Stimulated activated CD4-positive, alpha-beta T cell treated with anti-CD3 and anti-CD28 coated beads, Interleukin-2, amount 100 ng/mL, for 48 hours (primary cell): ENCODE measurements at regions not wholly inside any gene's neighbourhood (a gene's known extent, or its start where the extent isn't known, plus 50 kb on each side); places are given as distances from the start of the nearest gene placed in this dataset.
"Not testable (repeated sequence)": the region's sequence is repeated elsewhere in the genome, so short reads cannot be mapped to it uniquely, and the experiment has no call there.

Experiments used
- DNase-seq, 2 donors: peaks; one replicate each; pipeline ENCODE4 v3.0.0-alpha.2; 2020

DNA sequence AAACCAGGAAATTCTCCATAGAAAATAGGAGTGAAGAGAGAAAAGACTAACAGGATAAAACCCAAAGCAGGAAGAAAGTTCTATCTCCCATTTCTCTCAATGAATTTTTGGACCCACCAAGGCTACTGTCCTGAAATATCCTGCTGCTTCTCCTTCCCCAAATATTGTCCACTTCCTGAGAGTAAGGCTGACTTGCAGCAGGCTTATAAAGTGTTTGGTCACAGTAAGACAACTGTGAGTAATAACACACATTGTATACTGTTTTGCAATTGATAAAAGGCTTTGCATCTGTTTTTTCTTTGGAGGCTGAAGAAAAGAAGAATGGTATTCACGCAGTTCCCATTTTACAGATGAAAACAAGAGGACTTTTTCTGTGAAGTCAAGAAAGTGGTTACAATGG, 52.8 kb downstream of the FOXD4L6 start:
- not testable (repeated sequence) for DNase-seq

DNA sequence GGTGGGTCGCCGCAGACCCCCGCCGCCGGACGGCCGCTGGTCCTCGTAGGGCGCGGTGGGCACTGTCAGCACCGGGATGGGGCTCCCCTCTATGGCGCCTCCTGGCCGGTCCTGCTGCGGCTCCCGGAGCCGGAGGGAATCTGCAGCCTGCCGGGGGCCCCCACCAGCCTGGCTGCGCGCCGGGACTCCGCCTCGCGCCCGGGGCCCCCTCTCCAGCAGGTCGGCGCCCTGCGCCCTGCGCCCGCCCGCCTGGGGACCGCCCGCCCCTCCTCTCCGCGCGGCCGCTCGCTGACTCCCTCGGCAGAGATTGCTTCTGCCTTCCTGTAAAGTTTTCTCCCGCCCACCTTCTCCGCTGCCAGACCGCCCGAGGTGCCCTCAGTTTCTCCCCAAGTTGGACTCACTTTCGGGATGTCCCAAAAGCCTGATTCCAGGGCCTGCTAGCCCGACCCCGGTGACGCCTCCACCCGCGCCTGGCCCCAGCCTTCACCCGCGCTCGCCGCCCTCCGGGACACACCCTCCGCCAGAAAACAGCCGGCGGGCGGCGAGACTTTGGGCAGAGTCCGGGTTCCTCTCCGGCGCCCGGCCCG, 54.0 kb downstream of the FOXD4L6 start:
- peak in 1 of 2 donors; percentile 17 for DNase-seq

DNA sequence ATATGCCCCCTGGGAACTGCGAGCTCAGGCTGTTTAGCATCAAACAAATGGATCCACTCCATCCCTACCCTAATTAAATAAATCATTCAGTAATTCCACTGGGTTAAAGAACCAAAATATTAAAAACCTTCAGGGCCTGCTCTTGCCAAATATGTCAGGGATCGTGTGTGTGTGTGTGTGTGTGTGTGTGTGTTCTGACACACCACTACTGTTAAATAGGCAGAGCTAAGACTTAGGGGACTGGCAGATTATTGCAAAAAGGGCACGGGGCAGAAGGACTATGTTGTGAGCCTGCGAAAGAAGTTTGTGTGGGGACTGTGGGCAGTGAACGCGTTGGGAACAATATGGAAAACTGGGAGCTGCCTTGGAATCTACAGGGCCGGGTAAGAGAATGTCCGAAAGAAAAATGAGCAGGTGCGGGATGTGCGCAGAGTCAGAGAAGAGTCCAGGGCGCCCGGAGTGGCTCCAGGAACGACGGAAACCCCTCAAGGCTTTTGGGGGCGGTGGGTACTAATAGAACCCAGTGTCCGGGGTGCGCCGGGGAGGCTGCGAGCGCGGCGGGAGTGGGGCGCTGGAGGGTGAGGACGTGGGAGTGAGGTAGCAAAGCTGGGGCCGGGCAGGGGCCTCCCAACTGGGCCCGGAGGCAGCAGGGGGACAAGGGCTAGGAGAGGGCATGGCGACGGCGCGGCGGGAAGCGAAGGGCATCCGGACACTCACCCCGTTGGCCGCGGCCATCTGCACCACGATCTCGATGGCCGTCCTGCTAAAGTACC, 54.8 kb downstream of the FOXD4L6 start:
- not testable (repeated sequence) for DNase-seq

DNA sequence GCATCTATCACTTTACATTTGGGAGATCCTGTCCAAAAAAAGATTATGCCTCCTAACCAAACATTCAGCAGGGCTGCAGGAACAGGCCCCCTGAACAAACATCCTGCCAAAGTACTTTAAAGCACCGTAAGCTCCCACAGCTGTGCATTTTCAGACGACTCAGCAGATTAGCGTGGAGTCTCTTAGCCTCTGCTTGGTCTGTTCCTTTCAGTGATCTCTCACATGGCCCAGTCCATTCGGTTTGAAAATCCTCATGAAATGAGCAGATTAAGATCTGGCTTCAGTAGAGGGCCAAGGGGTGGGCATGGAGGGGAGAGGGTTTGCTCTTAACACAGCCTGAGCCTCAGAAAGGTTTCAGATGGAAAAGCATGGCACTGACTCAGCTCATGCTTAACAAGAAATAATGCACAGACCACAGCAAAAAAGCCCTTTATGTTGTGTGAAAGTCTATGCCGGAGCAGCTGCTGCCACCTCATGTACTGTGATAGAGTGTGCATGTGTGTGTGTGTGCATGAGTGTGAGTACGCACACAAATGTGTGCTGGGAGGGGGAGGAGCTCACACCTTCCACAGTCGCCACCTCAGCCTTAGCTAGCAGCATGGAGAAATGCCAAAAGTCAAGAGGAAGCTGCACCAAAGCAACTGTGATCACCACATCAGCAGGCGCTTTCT, 64.2 kb downstream of the FOXD4L6 start:
- peak in 1 of 2 donors; percentile 9 for DNase-seq

DNA sequence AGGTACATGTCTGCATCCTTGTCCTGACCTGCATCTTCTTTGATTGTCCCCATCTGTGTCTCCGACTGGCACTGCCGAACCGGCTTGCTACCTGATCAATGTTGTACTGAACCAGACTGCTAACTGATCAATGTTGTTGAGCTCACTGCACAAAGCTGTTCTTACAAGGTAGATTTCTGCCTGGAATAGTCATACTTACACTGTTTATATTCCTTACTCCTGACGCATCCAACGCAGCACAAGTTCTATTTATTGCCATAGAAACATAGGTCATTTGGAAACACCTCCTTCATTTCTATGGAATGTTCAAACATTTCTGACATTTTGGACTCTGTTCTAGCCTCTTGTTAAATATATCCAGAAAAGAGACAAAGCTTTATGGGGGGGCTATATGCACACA, 65.2 kb downstream of the FOXD4L6 start:
- DNase-seq: not testable (repeated sequence)

DNA sequence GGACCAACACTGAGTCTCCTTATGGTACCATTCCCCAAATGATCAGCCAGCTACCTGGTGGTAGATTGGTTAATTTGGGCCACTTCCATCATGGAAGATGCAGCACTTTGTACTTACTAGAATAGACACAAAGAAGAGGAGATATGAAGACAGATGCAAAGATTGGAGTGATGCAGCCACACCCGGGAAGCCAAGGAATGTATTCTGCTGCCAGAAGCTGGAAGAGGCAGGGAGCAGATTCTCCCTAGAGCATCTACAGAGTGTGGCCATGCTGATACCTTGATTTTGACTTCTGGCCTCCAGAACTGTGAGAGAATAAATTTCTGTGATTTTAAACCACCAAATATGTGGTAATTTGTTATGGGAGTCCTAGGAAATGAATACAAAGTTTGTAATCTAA, 68.9 kb downstream of the FOXD4L6 start:
- DNase-seq: not testable (repeated sequence)

DNA sequence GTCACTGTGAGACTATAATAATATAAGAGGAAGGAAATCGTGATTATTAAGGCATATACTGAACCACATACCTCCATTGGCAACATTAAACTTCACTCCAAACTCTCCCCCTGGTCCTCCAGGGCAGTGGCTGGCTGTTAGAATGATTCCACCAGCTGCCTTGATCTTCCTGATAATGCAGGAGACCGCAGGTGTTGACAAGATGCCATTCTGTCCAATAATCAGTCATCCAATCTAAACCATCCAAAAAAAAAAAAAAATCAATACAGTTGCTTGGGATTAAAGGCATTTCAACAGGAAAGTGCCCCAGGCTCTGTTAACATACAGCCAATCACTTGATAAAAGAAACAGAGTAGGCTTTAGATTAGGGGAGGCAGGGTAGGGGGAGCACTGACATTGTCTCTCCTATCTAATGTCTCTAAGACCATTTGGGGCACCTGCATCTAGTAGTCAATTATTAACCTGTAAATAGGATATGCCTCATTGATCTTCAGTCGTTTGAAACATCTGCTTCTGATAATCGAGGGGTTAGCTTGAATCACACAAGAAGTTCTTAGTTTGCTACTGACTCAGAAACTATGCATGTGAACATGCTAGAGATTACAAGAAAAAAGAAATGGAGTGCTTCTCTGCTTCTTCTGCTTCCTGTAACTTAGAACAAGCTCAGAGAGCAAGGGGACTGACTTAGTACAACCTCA, 74.7 kb downstream of the FOXD4L6 start:
- DNase-seq: not testable (repeated sequence)

DNA sequence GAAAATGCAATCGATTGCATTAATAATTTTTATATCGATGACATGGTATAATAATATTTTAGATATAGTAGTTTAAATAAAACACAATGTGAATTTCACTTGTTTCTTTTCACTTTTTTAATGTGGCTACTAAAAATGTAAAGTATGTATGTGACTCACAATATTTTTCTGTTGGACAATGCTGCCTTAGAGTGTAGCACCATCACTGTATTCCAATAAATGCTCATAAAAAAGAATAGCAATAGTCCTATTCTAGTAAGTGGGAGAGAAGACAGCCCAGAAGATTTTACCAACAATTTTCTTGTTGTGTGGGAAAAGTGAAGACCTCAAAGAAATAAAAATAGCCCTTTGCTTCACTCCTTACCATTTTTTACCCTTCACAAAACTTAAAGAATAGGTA, 79.8 kb downstream of the FOXD4L6 start:
- not testable (repeated sequence) for DNase-seq

DNA sequence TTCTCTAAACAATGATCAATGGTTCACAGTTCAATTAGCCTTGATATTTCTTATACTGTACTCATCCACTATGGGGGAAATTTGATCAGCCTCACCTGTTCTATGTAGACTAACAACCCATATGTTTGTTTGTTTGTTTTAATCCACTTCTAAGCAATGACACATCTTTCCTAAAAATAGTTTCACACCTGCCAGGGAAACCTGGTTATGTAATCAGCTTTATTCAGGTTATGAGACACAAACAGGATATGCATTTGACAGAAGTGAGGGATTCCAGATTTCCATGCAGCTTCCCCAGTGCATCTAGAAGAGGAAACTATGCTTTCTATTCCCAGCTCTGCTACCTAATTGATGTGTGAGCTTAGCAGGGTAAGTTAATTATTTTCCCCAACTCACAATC, 80.7 kb downstream of the FOXD4L6 start:
- not testable (repeated sequence) for DNase-seq

DNA sequence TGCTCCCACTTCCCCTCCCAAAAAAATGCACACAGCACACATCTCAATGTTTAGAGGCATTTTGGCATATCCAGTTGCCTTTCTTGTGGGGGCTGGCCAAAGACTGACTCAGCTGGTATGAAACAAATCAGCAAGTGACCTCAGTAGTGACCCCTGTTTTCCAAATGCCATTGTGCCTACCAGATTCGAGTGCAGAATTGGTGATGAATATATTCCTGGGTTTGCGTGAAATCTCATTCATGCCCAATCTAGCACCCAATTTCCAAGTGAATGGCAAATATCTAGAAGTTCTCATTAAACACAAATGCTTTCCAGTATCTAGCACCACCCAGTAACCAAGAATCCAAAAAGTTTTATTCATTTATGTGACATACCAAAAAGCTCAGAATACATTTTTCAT, 83.6 kb downstream of the FOXD4L6 start:
- not testable (repeated sequence) for DNase-seq

DNA sequence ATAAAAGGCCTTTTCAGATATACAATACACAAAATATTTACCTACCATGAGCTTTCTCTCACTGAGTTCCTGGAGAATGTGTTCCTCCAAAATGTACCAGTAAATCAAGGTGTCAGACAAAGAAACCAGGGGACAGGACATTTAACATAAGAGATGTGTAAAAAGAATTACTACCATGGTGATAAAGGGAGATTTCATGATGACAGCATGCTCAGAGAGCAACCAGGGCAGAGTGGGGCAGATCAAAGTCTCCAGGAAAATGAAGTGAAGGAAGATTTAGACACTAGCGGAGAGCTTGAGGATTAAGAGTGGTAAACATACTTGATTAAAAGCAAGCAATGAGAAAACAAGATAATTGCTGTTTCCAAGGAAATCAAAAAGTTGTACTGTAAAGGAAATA, 85.0 kb downstream of the FOXD4L6 start:
- not testable (repeated sequence) for DNase-seq

DNA sequence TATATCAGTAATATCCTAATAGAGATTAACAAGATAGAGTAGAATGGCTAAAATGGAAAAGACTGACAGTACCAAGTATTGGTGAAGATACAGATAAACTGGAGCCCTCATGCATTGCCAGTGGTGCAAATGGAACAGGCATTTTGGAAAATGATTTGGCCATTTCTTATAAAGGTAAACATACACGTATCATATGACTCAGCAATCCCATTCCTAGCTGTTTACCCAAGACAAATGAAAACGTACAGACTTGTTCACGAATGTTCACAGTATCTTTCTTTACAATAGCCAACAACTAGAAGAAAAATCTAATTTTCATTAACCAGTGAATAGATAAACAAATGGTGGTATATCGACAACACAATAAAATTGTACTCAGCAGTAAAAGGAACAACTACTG, 86.4 kb downstream of the FOXD4L6 start:
- not testable (repeated sequence) for DNase-seq

DNA sequence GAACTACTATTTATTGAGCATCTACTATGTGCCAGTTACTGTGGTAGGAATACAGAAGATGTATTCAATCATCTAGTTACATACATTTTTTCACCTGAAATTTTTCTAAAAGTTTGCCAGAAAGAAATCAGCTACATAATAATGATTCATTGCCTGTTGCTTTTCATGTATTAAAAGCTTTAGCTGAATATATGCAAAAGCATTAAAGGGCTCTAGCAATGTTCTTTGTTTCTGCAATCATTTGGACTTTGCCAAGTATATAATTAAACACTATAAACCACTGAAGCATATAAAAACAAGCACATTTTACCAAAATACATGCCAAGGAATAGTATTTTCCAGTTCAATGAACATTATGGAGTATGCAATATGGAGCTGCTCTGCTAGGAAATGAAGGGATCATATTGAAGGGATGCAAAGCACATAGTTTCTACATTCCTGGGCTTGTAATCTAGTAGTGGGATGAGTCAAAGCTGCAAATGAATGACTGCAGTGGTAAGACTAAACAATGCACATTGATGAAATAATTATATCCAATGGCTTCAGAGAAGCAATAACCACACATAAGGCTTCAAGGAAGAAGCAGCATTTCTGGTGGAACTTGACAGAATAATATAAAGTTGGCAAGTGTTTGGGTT, 87.7 kb downstream of the FOXD4L6 start:
- not testable (repeated sequence) for DNase-seq

DNA sequence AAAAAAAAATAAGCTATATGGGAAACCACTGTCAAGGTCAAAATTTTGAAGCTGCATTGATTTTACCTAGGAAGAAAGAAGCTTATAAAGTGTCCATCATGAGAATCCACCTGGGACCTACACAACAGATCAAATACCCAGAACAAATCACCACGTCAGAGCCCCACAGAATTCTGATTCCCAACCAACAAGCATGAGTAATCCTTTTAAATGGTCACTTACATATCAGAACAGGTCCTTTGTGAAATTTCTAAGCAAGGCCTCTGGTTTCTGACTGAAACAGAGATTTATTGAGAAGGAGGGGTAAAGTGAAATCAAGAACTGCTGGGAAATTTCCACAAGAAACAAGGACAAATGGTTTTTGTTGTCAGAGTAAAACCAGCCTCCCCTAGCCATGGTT, 93.2 kb downstream of the FOXD4L6 start:
- DNase-seq: not testable (repeated sequence)

DNA sequence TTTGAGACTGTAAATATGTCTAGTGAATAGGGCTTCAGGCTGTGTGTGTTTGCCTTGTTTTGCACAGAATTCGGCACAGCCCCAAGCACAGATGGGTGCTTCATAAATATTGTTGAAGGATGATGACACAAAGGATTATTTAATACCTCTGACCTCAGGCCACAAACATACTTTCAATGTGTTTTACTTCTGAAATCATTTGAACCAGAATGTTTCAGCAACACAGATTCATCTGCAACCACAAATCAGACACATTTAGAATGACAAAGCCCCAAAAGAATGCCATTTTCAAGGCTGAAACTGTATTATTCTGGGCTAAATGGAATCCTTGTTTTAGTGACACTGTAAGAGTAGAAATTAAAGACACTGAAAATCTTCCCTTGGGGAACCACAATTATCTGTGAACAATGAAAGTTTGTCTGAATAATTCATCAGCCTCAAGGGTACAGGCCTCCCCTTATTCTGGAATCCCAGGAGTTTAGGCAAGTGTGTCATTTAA, 93.7 kb downstream of the FOXD4L6 start:
- DNase-seq: not testable (repeated sequence)

DNA sequence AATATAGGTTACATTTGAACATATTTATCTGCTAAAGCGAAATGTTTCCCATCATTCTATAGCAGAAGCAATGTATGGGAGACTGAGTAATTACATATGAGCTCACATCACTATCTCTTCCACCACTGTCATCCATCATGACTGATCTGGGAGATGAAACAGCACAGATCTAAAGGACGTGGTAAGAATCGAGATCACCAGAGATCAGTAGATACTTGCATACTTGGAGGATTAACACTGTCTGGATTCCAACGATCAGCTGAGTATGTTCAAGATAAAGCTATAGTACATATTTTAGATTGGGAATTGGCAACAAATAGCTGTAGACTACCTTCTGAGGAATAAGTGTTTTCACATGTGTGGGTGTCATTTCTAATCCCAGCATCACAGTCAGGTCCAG, 94.6 kb downstream of the FOXD4L6 start:
- not testable (repeated sequence) for DNase-seq

DNA sequence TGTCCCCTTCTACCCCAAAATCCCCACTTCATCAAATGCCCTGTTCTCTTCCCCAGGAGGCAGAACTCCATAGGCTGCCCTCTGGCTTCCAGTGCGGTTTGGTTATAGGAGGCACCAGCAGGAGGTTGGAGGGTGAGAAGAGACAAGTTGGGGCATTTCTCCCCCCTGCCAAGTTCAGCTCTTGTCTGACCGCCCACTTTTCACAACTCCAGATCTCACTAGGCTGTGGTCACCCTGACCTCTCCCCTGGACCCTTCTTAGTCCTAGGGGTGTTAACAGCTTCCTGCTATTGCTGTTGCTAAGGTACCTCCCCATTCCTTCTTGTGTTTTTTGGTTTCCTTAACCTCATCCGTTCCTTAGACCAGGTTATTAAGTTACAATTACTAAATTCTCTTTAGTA, 95.1 kb downstream of the FOXD4L6 start:
- DNase-seq: not testable (repeated sequence)

DNA sequence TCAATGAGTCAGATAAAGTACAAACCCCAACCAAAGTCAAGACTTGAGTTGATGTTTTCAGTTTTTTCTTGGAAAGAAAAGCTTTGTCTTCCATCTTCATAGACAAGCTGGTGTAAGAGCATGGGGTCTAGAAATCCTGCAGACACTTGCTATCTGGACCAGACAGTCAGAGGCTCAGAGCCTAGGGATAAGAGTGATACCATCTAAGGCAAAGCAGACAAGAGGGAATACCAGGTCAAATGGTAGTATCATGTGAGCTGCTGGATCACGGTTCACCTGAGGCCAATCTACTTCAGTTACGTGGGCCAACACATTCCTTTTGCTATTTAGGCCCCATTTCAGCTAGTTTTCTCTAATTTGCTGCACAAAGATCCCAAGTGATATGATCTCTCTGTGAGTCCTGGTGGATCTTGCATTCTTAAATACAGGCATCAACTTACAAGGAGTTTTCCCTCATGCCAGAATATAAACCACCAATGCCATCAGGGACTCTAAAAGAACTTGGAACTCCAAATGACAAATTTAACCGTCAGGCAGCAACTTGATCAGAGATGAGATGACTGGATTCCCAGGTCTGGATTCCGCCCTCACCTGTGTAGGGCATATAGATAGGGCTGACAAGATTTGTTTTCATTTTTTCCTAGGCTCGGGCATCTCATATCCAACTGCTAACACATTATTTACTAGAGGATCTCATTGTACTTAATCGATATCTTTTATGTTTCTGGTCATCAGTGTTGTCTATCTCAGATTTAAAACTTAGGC, 101.4 kb downstream of the FOXD4L6 start:
- not testable (repeated sequence) for DNase-seq

DNA sequence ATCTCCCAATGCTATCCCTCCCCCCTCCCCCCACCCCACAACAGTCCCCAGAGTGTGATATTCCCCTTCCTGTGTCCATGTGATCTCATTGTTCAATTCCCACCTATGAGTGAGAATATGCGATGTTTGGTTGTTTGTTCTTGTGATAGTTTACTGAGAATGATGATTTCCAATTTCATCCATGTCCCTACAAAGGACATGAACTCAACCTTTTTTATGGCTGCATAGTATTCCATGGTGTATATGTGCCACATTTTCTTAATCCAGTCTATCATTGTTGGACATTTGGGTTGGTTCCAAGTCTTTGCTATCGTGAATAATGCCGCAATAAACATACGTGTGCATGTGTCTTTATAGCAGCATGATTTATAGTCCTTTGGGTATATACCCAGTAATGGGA, 106.1 kb downstream of the FOXD4L6 start:
- not testable (repeated sequence) for DNase-seq

DNA sequence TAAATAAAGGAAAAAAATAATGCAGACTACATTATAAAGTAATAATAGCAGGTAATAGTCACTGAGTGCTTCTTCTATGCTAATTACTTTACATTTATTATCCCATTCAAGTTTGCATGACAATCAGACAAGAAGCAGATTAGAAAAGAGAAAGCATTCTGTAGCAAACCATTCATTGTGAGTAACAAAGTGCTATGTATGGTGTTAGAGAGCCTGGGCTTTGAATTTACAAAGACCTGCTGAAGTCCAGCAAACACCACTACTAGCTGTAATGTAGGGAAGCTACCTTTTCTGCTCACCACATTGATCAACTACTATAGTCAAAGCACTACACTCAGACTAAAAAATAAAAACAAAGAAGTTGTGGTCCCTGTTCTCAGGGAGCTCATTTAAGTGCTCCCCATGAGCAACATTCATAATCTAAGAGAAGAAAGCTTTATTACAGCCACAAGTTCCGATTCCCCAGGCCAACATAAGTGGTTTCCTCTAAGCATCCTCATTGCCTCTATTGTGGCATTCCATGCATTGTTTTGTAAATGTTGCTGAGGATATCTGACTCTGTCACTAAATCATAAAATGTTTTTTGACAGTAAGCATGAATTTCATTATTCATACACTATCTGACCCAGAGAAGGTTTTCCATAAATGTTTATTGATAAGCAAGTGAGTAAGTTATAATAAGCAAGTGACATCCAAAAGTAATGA, 108.5 kb downstream of the FOXD4L6 start:
- DNase-seq: not testable (repeated sequence)

DNA sequence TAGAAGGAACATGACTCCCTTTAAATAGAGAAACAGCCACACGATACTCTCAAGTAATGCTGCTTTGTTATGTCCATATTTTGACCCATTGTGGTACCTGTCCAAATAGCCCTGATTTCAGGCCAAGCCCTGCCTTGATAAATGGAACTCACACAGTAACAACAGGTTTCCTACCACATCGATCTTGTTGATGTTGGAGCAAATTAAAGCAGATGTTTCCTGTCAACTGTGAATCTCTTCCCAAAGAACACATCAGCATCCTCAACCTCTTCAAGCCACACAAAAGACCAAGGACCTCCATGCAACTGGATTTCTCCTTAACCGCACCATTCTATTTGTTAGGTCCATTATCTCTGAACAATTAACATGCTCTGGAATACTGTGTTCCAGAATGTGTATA, 109.5 kb downstream of the FOXD4L6 start:
- DNase-seq: not testable (repeated sequence)
